K562 (cell line): ENCODE measurements at regions not wholly inside any gene's neighbourhood (a gene's known extent, or its start where the extent isn't known, plus 50 kb on each side); places are given as distances from the start of the nearest gene placed in this dataset.

Experiments used
- ATAC-seq: fragments of 200-7000 bp; cut with Tn5 transposase; 3 replicates; pipeline ENCODE4 v1.9.1; 2020; ENCODE audit warnings: moderate library complexity
- BruUV-seq: library from RNA; stranded (reverse); fragments of 400-500 nt; replicated peaks from 2 replicates; lab custom pipeline; 2021; lab: Mats Ljungman, UMichigan
- CTCF ChIA-PET: fragments of 300-600 bp; formaldehyde crosslinking; extraction: SDS; loops from one replicate; lab custom pipeline; 2021; ENCODE audit warnings: low intra/inter-chr PET ratio; lab: Yijun Ruan, JAX
- POLR2A ChIA-PET: fragments of 300-600, 350-650 bp; sonication (Branson Sonifier 250); formaldehyde crosslinking; extraction: SDS; loops from one replicate; lab custom pipeline; 2021; ENCODE audit warnings: antibody characterized with exemption, inconsistent platforms; lab: Yijun Ruan, JAX
- DNase-seq, 4 experiments: peaks; one replicate each; pipeline versions ENCODE4 v3.0.0 to v3.0.0-alpha.2; 2011 to 2018; ENCODE audit warnings: low spot score in 3 of 4, mixed read lengths in 3 of 4; ENCODE audit errors: extremely low read depth in 1 of 4
- FAIRE-seq: peaks from 2 replicates; lab custom pipeline; 2011; peaks lifted over from hg19 to GRCh38; lab: Jason Lieb, UNC
- H2AFZ ChIP-seq: 2 replicates; pipeline ENCODE4 v1.6.0; 2011; ENCODE audit warnings: low read depth, low read length, control low read depth, inconsistent platforms
- H3K27ac ChIP-seq: fragments of 200-600 bp; 3 replicates; pipeline ENCODE4 v1.8.0; 2011; ENCODE audit warnings: low read depth, mild to moderate bottlenecking, control low read depth, inconsistent platforms, low read length, moderate library complexity, mixed read lengths; ENCODE audit errors: extremely low read depth
- H3K27me3 ChIP-seq, 2 experiments: fragments of 300-600 bp in 1 of 2; 2 replicates in 1 of 2; 3 replicates in 1 of 2; pipeline versions ENCODE4 v1.6.0 to v1.8.0; 2011; ENCODE audit warnings: inconsistent platforms in 2 of 2, low read length in 2 of 2, mild to moderate bottlenecking in 1 of 2, mixed read lengths in 1 of 2, moderate library complexity in 1 of 2; ENCODE audit not compliant: control insufficient read depth in 2 of 2, insufficient read depth in 2 of 2
- H3K36me3 ChIP-seq: fragments of 300-600 bp; 3 replicates; pipeline ENCODE4 v1.8.0; 2011; ENCODE audit warnings: mild to moderate bottlenecking, low read length, inconsistent platforms; ENCODE audit not compliant: control insufficient read depth, insufficient read depth
- H3K4me1 ChIP-seq, 2 experiments: fragments of 200-600 bp in 1 of 2; replicated peaks in 1 of 2; 2 replicates in 1 of 2; 3 replicates in 1 of 2; pipeline versions ENCODE4 v1.5.1 to v1.8.0; 2011; ENCODE audit warnings: inconsistent platforms in 2 of 2, low read length in 2 of 2, mild to moderate bottlenecking in 1 of 2, mixed read lengths in 1 of 2, moderate library complexity in 1 of 2; ENCODE audit not compliant: control insufficient read depth in 2 of 2, insufficient read depth in 2 of 2
- H3K4me2 ChIP-seq: 2 replicates; pipeline ENCODE4 v1.6.1; 2011; ENCODE audit warnings: low read length, control low read depth, inconsistent platforms, mixed read lengths; ENCODE audit not compliant: insufficient read depth
- H3K4me3 ChIP-seq: fragments of 200-600 bp; sonication (generic), shearing (Covaris generic); 2 replicates; pipeline ENCODE4 v1.5.1; 2016; ENCODE audit warnings: control low read depth, inconsistent platforms
- H3K79me2 ChIP-seq: fragments of 200-600 bp; 3 replicates; pipeline ENCODE4 v1.8.0; 2011; ENCODE audit warnings: low read length, inconsistent platforms; ENCODE audit not compliant: control insufficient read depth, insufficient read depth
- H3K9ac ChIP-seq, 2 experiments: 2 replicates each; pipeline versions ENCODE4 v1.6.0 to v1.6.1; 2011; ENCODE audit warnings: low read depth in 2 of 2, low read length in 2 of 2, control low read depth in 1 of 2, inconsistent platforms in 1 of 2, mild to moderate bottlenecking in 1 of 2, mixed read lengths in 1 of 2; ENCODE audit not compliant: insufficient read depth in 1 of 2
- H3K9me1 ChIP-seq: one replicate; pipeline ENCODE4 v1.6.0; 2011; ENCODE audit warnings: inconsistent platforms, mild to moderate bottlenecking, low read length, moderate library complexity; ENCODE audit not compliant: control insufficient read depth, insufficient read depth
- H3K9me3 ChIP-seq: replicated peaks from 2 replicates; pipeline ENCODE4 v1.5.1; 2011; ENCODE audit warnings: low read depth, low read length, inconsistent platforms; ENCODE audit not compliant: control insufficient read depth, insufficient read depth
- H4K20me1 ChIP-seq: replicated peaks from 2 replicates; pipeline ENCODE4 v1.6.1; 2011; ENCODE audit warnings: low read length, inconsistent platforms, mixed read lengths; ENCODE audit not compliant: control insufficient read depth, insufficient read depth
- FOXM1 ChIP-seq, 2 experiments: fragments of 450-650 bp in 1 of 2; sonication (generic) in 1 of 2; formaldehyde crosslinking in 1 of 2; IDR thresholded peaks; 2 replicates each; pipeline versions ENCODE4 v1.6.1 to v1.9.0; 2017 to 2022; ENCODE audit warnings: low read depth in 2 of 2, mild to moderate bottlenecking in 2 of 2, missing genetic modification reagents in 1 of 2, moderate library complexity in 1 of 2
- HDAC2 ChIP-seq: fragments of 450-650 bp; IDR thresholded peaks from 2 replicates; pipeline ENCODE4 v1.6.1; 2016; ENCODE audit warnings: mild to moderate bottlenecking
- HOXB6 ChIP-seq: fragments of 250-450 bp; sonication (Bioruptor Pico); IDR thresholded peaks from 2 replicates; pipeline ENCODE4 v1.5.1; 2022; ENCODE audit warnings: mild to moderate bottlenecking, borderline replicate concordance
- KDM1A ChIP-seq, 2 experiments: fragments of 450-650 bp; IDR thresholded peaks; 2 replicates each; pipeline ENCODE4 v1.6.1; 2016; ENCODE audit warnings: mild to moderate bottlenecking in 2 of 2
- MEIS2 ChIP-seq: fragments of 450-650 bp; IDR thresholded peaks from 2 replicates; pipeline ENCODE4 v1.6.1; 2014; ENCODE audit warnings: mild to moderate bottlenecking; ENCODE audit not compliant: partially characterized antibody
- MYC ChIP-seq, 2 experiments: fragments of 250-450 bp in 1 of 2; sonication (Bioruptor Pico) in 1 of 2; IDR thresholded peaks; 2 replicates each; pipeline versions ENCODE4 v1.5.1 to v1.6.1; 2012 to 2021; ENCODE audit warnings: low read depth in 2 of 2, borderline replicate concordance in 1 of 2, improper control_type of control experiment in 1 of 2, low read length in 1 of 2, mild to moderate bottlenecking in 1 of 2, moderate library complexity in 1 of 2
- RB1 ChIP-seq: fragments of 450-650 bp; IDR thresholded peaks from 2 replicates; pipeline ENCODE4 v1.6.1; 2017; ENCODE audit warnings: low read depth, mild to moderate bottlenecking
- TGIF2 ChIP-seq: sonication (generic); formaldehyde crosslinking; IDR thresholded peaks from 2 replicates; pipeline ENCODE4 v1.8.1; 2022; ENCODE audit warnings: mild to moderate bottlenecking, missing genetic modification reagents, moderate library complexity
- ZBTB26 ChIP-seq: fragments of 450-650 bp; formaldehyde crosslinking; IDR thresholded peaks from 2 replicates; pipeline ENCODE4 v1.4.0; 2022; ENCODE audit warnings: missing genetic modification characterization
- ZNF354B ChIP-seq: fragments of 250-450 bp; sonication (Bioruptor Pico); IDR thresholded peaks from 2 replicates; pipeline ENCODE4 v1.4.0; 2020
- ZNF561 ChIP-seq: fragments of 450-650 bp; formaldehyde crosslinking; conservative IDR thresholded peaks from 2 replicates; pipeline ENCODE4 v1.4.0; 2020; ENCODE audit warnings: mild to moderate bottlenecking, moderate library complexity
- ZNF655 ChIP-seq: fragments of 250-450 bp; sonication (Bioruptor Pico); IDR thresholded peaks from 2 replicates; pipeline ENCODE4 v1.5.0; 2021
- ZNF785 ChIP-seq: fragments of 250-450 bp; sonication (Bioruptor Pico); IDR thresholded peaks from 2 replicates; pipeline ENCODE4 v1.4.0; 2020; ENCODE audit warnings: mild to moderate bottlenecking
- WGBS: fragments of 100-300 bp; shearing (Covaris generic); methylation state at CpG from one replicate; pipeline ENCODE4 v1.1.6; 2016; ENCODE audit warnings: low coverage, mixed read lengths; ENCODE audit not compliant: insufficient coverage; ENCODE audit errors: missing lambda C conversion rate; 5-methylcytosine and 5-hydroxymethylcytosine counted together
- in situ Hi-C: fragments of 300-500 bp; cut with MboI; formaldehyde crosslinking; loops from 4 replicates; pipeline ENCODE4 v1.15.0; 2018; ENCODE audit warnings: inconsistent platforms, mixed read lengths
- intact Hi-C: fragments of 100-400 bp; cut with micrococcal nuclease; formaldehyde crosslinking; loops from 2 replicates; pipeline ENCODE4 v1.14.2; 2022

GRCh38 chr12:73678335-73678734, 859.3 kb upstream of the ATXN7L3B start:
- ATAC-seq (no peak), FAIRE-seq (no peak)
- H3K9me3 ChIP-seq = no peaks in the 10 kb centered on the region
- no peak overlapping the region for H2AFZ ChIP-seq
- 3% methylated on average over 3 of the region's 3 CpGs for WGBS
- no peak overlapping the region for H3K9ac ChIP-seq
- H3K9me1 ChIP-seq = no peaks in the 10 kb centered on the region
- no peak overlapping the region for H3K4me3 ChIP-seq
- no peaks in the 10 kb centered on the region for H4K20me1 ChIP-seq
- H3K36me3 ChIP-seq = no peaks in the 10 kb centered on the region
- in situ Hi-C loops = no loop called here
- intact Hi-C loops = no loop called here
- no peak overlapping the region for H3K4me2 ChIP-seq
- H3K79me2 ChIP-seq = no peaks in the 10 kb centered on the region
- no peak for TF ChIP-seq MYC (IDR thresholded peaks at IDR 0.05; ENCODE audit: low read depth, low read length)
- no peak for TF ChIP-seq MYC (CRISPR knock-in tag; IDR thresholded peaks at IDR 0.05; ENCODE audit: borderline replicate concordance, low read depth)
- no peak for TF ChIP-seq ZNF561
- no peak for TF ChIP-seq ZNF354B (CRISPR knock-in tag)
- TF ChIP-seq ZNF785 = no peak
- TF ChIP-seq, all 486 proteins: peak for 0
- no peaks in the 10 kb centered on the region for H3K4me1 ChIP-seq
- ChIA-PET CTCF (no interaction called here), POLR2A (no interaction called here)
- no peaks in the 10 kb centered on the region for H3K27me3 ChIP-seq
- H3K27ac ChIP-seq = no peak overlapping the region
- no TSS peak for BruUV-seq
- no peak for DNase-seq

DNA sequence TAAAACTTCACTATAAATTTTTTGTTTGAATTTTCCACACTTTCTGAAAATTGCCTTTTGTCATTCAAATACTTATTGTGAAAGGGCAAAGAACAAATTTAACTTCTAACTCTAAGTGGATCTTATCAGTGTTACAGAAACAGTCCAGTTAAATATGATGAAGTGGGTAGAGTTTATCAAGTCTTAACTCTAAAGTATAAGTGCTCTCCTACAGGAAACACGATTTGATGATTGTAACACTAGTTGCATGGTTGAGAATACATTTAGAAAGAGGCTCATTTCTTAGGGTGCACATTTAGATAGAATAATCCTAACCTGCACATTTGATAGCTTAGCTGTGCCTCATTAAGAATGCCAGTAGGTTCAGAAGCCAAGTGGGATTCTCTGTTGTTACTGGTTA, 838.3 kb upstream of the ATXN7L3B start:
- no peak for ATAC-seq
- WGBS = 0% methylated on average over 1 of the region's 1 CpG
- no peak overlapping the region for H2AFZ ChIP-seq
- ChIA-PET POLR2A (no interaction called here), CTCF (no interaction called here)
- H4K20me1 ChIP-seq = no peaks in the 10 kb centered on the region
- H3K27me3 ChIP-seq = no peaks in the 10 kb centered on the region
- H3K9me1 ChIP-seq = no peaks in the 10 kb centered on the region
- intact Hi-C loops = no loop called here
- no peak overlapping the region for H3K9ac ChIP-seq
- H3K27ac ChIP-seq = no peak overlapping the region
- no peak overlapping the region for H3K4me2 ChIP-seq
- no peaks in the 10 kb centered on the region for H3K36me3 ChIP-seq
- no peaks in the 10 kb centered on the region for H3K4me1 ChIP-seq
- no peak for FAIRE-seq
- no TSS peak for BruUV-seq
- H3K79me2 ChIP-seq = no peaks in the 10 kb centered on the region
- no peak overlapping the region for H3K4me3 ChIP-seq
- DNase-seq = no peak
- in situ Hi-C loops = no loop called here
- H3K9me3 ChIP-seq = no peaks in the 10 kb centered on the region; the same call in 1 of the 2 replicates
- TF ChIP-seq ZBTB26 (CRISPR knock-in tag) = no peak
- no peak for TF ChIP-seq ZNF655
- TF ChIP-seq TGIF2 = no peak
- no peak for TF ChIP-seq MEIS2
- TF ChIP-seq FOXM1 (IDR thresholded peaks at IDR 0.05; ENCODE audit: low read depth) = no peak
- TF ChIP-seq FOXM1 (CRISPR knock-in tag; IDR thresholded peaks at IDR 0.05; ENCODE audit: low read depth) = no peak
- TF ChIP-seq HDAC2 = no peak
- TF ChIP-seq HOXB6 (CRISPR knock-in tag) = no peak
- no peak for TF ChIP-seq KDM1A (IDR thresholded peaks at IDR 0.05)
- no peak for TF ChIP-seq RB1
